ENCODE measurements at regions not wholly inside any gene's neighbourhood (a gene's known extent, or its start where the extent isn't known, plus 50 kb on each side); places are given as distances from the start of the nearest gene placed in this dataset.

DNA sequence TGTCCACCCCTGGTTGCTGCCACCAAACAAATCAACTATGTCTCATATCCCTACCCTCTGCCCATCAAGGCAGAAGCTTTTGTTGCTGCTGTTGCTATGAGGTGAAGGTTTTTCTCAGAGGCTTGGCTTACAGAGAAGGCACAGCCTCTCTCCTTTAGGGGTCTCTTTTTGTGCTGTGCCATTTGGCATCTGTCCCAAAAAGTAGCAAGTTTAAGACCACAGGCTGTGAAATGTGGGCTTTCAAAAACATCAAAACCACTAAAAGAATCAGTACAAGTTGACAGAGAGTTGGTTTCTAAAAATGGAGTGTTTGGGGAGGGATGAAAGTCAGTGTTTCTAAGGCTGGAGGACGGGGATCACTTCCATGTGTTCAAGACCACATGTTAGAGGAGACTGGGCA lies 634.9 kb downstream of the BCOR start:
- Mint-ChIP-seq H3K4me3 (no peak overlapping the region), H3K27me3 (no peaks in the 10 kb centered on the region), H3K4me1 (ENCODE audit: low read depth) (peaks cover 12% of the 10 kb centered on the region), H3K9me3 (no peaks in the 10 kb centered on the region), H3K36me3 (ENCODE audit: low read depth) (no peaks in the 10 kb centered on the region), H3K27ac (no peak overlapping the region)
- intact Hi-C loops (cut with micrococcal nuclease): no loop called here
- no peak for TF ChIP-seq CTCF (IDR thresholded peaks at IDR 0.05)
- ChIA-PET POLR2A (no interaction called here), CTCF (no interaction called here)
- ATAC-seq (peak; percentile 24), DNase-seq (no peak)

DNA sequence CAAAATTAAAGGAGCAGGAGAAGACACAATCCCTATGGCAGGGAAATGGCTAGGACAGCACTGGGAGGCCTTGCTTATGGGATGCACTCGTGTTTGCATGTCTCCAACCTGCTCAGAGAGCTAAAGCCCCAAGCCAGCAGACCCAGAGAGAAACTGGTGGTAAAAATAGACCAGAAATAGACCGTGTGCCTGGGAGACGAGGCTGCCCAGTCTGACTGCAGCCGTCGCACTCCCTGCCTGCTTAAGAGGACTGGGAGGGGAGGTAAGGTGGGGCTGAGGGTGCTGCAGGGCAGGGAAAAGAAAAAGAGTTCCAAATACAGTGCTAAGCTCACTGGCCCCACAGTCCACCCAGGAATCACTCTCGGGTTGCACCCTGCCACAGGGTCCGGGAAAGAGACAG lies 633.5 kb downstream of the BCOR start:
- H3K36me3 Mint-ChIP-seq (ENCODE audit: low read depth): no peaks in the 10 kb centered on the region
- POLR2A ChIA-PET: no interaction called here
- ATAC-seq: no peak
- no peaks in the 10 kb centered on the region for H3K9me3 Mint-ChIP-seq
- no peak for TF ChIP-seq CTCF (IDR thresholded peaks at IDR 0.05)
- no peaks in the 10 kb centered on the region for H3K27me3 Mint-ChIP-seq
- intact Hi-C loops (cut with micrococcal nuclease): no loop called here
- DNase-seq: no peak
- CTCF ChIA-PET: no interaction called here
- H3K27ac Mint-ChIP-seq: no peak overlapping the region
- H3K4me1 Mint-ChIP-seq (ENCODE audit: low read depth): peaks cover 12% of the 10 kb centered on the region
- no peak overlapping the region for H3K4me3 Mint-ChIP-seq

GRCh38 chrX:39465467-39465866 lies 632.3 kb downstream of the BCOR start:
- ATAC-seq (no peak), DNase-seq (no peak)
- Mint-ChIP-seq H3K4me1 (ENCODE audit: low read depth) (peaks cover 12% of the 10 kb centered on the region), H3K27me3 (no peaks in the 10 kb centered on the region), H3K36me3 (ENCODE audit: low read depth) (no peaks in the 10 kb centered on the region), H3K9me3 (no peaks in the 10 kb centered on the region), H3K4me3 (no peak overlapping the region), H3K27ac (no peak overlapping the region)
- TF ChIP-seq CTCF (IDR thresholded peaks at IDR 0.05): no peak
- intact Hi-C loops (cut with micrococcal nuclease): no loop called here
- ChIA-PET POLR2A (no interaction called here), CTCF (no interaction called here)

DNA sequence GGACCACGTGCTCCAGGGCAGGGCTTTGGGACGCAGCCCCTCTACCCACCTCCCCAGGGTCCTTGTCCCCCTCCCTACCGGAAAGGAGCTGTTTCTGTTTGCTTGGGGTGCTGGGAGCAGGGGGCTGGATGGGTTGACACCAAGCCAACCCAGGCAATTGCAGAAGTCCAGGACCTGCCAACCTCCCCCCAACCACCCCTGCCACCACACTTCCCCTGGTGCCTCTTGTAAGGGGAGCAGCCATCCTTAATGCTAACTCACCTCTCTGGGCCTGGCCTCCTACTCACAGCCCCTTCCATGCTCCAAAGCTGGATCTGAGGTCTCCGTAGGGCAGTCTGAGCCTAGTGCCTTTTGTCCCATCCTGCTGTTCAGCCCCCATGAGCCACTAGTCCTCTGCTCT lies 631.9 kb downstream of the BCOR start:
- H3K4me1 Mint-ChIP-seq (ENCODE audit: low read depth): peaks cover 12% of the 10 kb centered on the region
- H3K4me3 Mint-ChIP-seq: no peak overlapping the region
- CTCF ChIA-PET: no interaction called here
- H3K27me3 Mint-ChIP-seq: no peaks in the 10 kb centered on the region
- H3K9me3 Mint-ChIP-seq: no peaks in the 10 kb centered on the region
- H3K27ac Mint-ChIP-seq: no peak overlapping the region
- H3K36me3 Mint-ChIP-seq (ENCODE audit: low read depth): no peaks in the 10 kb centered on the region
- DNase-seq: no peak
- no peak for TF ChIP-seq CTCF (IDR thresholded peaks at IDR 0.05)
- no peak for ATAC-seq
- intact Hi-C loops (cut with micrococcal nuclease): no loop called here
- POLR2A ChIA-PET: no interaction called here

DNA sequence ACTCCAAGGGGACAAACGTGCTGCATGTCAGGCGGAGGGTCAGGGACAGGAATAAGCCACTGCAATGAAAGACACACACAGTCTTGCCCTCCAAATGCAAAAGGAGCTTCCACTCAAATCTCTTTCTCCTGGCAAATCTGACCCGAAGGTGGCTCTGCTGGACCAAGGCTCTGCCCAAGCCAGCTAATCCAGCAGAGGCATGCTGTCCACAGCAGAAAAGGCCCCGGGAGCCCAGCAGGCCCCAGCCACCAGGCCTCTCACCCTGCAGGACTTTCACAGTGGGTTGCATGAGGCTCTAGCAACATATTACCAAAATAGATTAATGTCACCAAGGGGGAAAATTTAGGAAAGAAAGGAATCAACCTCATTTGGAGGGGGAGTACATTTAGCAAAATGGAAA lies 628.6 kb downstream of the BCOR start:
- Mint-ChIP-seq H3K9me3 (no peaks in the 10 kb centered on the region), H3K4me1 (ENCODE audit: low read depth) (peaks cover 4% of the 10 kb centered on the region), H3K4me3 (no peak overlapping the region), H3K27me3 (no peaks in the 10 kb centered on the region), H3K27ac (no peak overlapping the region), H3K36me3 (ENCODE audit: low read depth) (no peaks in the 10 kb centered on the region)
- POLR2A ChIA-PET: no interaction called here
- intact Hi-C loops (cut with micrococcal nuclease): no loop called here
- CTCF ChIA-PET: interaction anchor here (1.3 kb wide), 1 partner anchor 48 kb away, joined by 3 read pairs; no protein-coding TSS in a partner anchor
- no peak for TF ChIP-seq CTCF (IDR thresholded peaks at IDR 0.05)
- no peak for ATAC-seq
- DNase-seq: no peak
